Fibroblast of pulmonary artery (primary cell): ENCODE measurements at regions not wholly inside any gene's neighbourhood (a gene's known extent, or its start where the extent isn't known, plus 50 kb on each side); places are given as distances from the start of the nearest gene placed in this dataset.

Experiments used
- DNase-seq: peaks from one replicate; pipeline ENCODE4 v3.0.0-alpha.2; 2010; ENCODE audit warnings: low read depth
- H3K4me3 ChIP-seq: replicated peaks from 2 replicates; pipeline ENCODE4 v1.5.1; 2011; ENCODE audit warnings: low read depth, mild to moderate bottlenecking, control low read depth, low read length, moderate library complexity
- TF ChIP-seq, protein P1 (sequence below): IDR thresholded peaks from 2 replicates; pipeline ENCODE4 v1.5.1; 2011; ENCODE audit warnings: mild to moderate bottlenecking, control low read depth, low read length, inconsistent platforms; ENCODE audit errors: missing control alignments

DNA sequence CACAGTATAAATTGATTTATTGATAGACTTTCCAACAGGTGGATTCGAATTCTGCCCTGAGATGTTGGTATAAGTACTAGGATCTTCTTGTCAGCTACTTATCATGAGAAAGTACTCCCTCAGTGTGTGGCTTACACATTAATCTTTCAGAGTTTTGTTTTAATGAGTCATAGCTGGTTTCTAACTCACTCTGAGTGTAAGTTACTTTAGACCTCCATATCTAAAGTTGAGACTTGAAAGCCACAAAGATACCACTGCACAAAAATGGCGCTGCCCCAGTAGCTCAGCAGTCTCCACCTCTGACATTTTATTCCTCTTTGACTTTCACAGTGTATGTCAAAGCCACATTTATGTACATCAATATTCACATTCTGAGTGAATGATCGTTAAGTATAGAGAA lies 318.5 kb downstream of the ARAP2 start:
- TF ChIP-seq, protein P1, sequence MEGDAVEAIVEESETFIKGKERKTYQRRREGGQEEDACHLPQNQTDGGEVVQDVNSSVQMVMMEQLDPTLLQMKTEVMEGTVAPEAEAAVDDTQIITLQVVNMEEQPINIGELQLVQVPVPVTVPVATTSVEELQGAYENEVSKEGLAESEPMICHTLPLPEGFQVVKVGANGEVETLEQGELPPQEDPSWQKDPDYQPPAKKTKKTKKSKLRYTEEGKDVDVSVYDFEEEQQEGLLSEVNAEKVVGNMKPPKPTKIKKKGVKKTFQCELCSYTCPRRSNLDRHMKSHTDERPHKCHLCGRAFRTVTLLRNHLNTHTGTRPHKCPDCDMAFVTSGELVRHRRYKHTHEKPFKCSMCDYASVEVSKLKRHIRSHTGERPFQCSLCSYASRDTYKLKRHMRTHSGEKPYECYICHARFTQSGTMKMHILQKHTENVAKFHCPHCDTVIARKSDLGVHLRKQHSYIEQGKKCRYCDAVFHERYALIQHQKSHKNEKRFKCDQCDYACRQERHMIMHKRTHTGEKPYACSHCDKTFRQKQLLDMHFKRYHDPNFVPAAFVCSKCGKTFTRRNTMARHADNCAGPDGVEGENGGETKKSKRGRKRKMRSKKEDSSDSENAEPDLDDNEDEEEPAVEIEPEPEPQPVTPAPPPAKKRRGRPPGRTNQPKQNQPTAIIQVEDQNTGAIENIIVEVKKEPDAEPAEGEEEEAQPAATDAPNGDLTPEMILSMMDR = no peak
- no peak for DNase-seq
- H3K4me3 ChIP-seq = no peak overlapping the region

- DNase-seq = no peak
- TF ChIP-seq, protein P1 = no peak
- no peak overlapping the region for H3K4me3 ChIP-seq
Measured at GRCh38 chr4:35926788-35927187, 317.5 kb downstream of the ARAP2 start.

DNA sequence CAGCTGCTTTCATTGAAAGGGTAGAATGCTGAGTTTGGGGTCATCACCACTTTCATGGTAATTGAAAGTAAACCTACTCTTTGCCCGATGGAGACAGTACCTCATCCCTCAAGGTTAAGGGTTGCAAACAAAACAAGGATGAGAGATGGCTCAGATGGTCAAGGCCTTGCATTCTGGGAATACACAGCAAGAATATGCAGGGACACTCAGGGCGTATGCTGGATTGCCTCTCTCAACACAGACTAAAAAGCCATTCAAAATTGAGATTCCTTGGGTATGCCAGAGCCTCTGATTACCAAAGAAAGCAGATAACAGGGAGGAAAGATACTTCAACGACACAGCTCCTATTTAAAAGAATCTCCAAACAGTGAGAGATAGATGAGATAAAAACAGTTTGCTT lies 310.4 kb downstream of the ARAP2 start:
- no peak overlapping the region for H3K4me3 ChIP-seq
- TF ChIP-seq, protein P1 = no peak
- no peak for DNase-seq

- peak; percentile 44 for DNase-seq
- TF ChIP-seq, protein P1 = peak; percentile 53
- H3K4me3 ChIP-seq = no peak overlapping the region
Measured at GRCh38 chr4:35934320-35934981, 309.9 kb downstream of the ARAP2 start.

DNA sequence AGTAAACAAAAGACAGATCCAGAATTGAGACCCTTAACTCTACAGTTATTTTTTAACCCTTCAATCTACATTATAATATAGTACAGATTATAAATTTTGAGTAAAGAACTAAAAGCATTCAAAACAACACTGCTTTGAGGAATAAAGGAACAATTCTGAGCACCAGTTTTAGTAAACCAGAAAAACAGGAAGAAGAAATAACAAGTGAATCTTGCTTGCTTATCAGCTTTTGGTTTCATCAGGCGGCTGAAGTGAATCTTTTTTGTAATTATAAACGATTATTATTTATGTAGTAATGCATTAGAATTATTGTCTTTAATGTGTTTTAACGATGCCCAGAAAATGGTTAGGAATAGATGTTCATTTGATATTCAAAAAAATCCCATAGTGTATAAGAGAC lies 305.4 kb downstream of the ARAP2 start:
- TF ChIP-seq, protein P1 = no peak
- H3K4me3 ChIP-seq = no peak overlapping the region
- no peak for DNase-seq

DNA sequence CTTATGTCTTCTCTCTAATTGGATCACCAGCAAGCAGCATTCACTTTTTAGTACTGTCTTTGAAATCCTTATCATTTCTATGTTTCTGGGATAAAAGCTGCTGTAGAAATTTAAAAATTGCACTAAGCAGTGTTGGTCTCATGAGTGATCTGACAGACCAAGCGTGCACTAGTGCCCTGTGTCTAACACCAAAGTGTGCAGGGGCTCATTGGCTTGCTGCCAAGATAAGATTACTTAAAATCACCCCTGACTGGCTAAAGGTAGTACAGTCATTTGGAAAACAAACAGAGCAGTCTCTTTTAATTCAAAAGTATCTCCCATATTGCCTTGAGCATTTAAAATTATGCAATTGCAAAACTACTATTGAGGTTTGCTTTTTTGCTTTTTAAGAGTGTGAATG lies 304.6 kb downstream of the ARAP2 start:
- no peak for DNase-seq
- no peak overlapping the region for H3K4me3 ChIP-seq
- TF ChIP-seq, protein P1 = no peak

DNA sequence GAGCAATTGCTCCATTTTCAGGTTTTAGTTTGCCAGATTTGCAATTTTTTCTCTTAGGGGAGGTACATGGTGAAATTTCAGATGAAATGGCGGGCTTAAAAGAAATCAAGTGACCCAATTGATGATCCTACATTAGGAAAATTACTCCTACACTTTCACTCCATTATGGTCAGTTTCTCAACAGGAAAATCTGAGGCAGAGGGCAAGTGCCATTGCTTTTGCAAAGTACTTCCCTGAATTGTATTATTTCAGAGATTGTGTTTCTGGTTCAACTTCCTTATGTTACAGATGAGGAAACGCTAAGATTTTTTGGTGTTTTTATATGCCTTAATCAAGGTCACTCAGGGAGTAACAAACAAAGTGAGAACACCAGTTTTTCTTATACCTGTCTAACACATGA lies 302.2 kb downstream of the ARAP2 start:
- no peak overlapping the region for H3K4me3 ChIP-seq
- DNase-seq = no peak
- TF ChIP-seq, protein P1 = no peak
